Left ventricle myocardium inferior (tissue), 1 donor: ENCODE measurements at regions not wholly inside any gene's neighbourhood (a gene's known extent, or its start where the extent isn't known, plus 50 kb on each side); places are given as distances from the start of the nearest gene placed in this dataset.
"Not testable (repeated sequence)": the region's sequence is repeated elsewhere in the genome, so short reads cannot be mapped to it uniquely, and the experiment has no call there.

ENCODE experiments used
- DNase-seq: peaks from one replicate; pipeline ENCODE4 v3.0.0-alpha.2; 2020
- H3K27ac ChIP-seq: fragments of 200-600 bp; replicated peaks from 2 replicates; pipeline ENCODE4 v1.8.0; 2021
- H3K27me3 ChIP-seq: fragments of 200-600 bp; 2 replicates; pipeline ENCODE4 v1.8.0; 2021; ENCODE audit warnings: low read depth
- H3K36me3 ChIP-seq: fragments of 200-600 bp; 2 replicates; pipeline ENCODE4 v1.8.0; 2021
- H3K4me1 ChIP-seq: fragments of 200-600 bp; 2 replicates; pipeline ENCODE4 v1.8.0; 2021
- H3K4me3 ChIP-seq: fragments of 200-600 bp; 2 replicates; pipeline ENCODE4 v1.8.0; 2021; ENCODE audit warnings: mild to moderate bottlenecking, moderate library complexity
- H3K9me3 ChIP-seq: fragments of 200-600 bp; replicated peaks from 2 replicates; pipeline ENCODE4 v1.8.0; 2021
- CTCF ChIP-seq: fragments of 200-600 bp; IDR thresholded peaks from 2 replicates; pipeline ENCODE4 v1.8.0; 2021; ENCODE audit warnings: antibody characterized with exemption, mild to moderate bottlenecking, borderline replicate concordance
- intact Hi-C: fragments of 100-400 bp; cut with micrococcal nuclease; formaldehyde crosslinking; loops from one replicate; pipeline ENCODE4 v1.11.0; 2022
- donor health status: DM: no; HTN: yes; CAD: no; lungs with severe emphysema.

- TF ChIP-seq CTCF: no peak
- DNase-seq: no peak
- H3K4me1 ChIP-seq: no peaks in the 10 kb centered on the region
- no peaks in the 10 kb centered on the region for H3K36me3 ChIP-seq
- no peak overlapping the region for H3K27ac ChIP-seq
- intact Hi-C loops: no loop called here
- H3K4me3 ChIP-seq: no peak overlapping the region
- no peaks in the 10 kb centered on the region for H3K9me3 ChIP-seq
- H3K27me3 ChIP-seq: no peaks in the 10 kb centered on the region
These were observed 58.0 kb upstream of the AHI1 start for GRCh38 chr6:135555550-135555949.

GRCh38 chr6:135557582-135557981 lies 60.0 kb upstream of the AHI1 start:
- Histone ChIP-seq H3K36me3 (no peaks in the 10 kb centered on the region), H3K4me3 (no peak overlapping the region), H3K27me3 (no peaks in the 10 kb centered on the region), H3K4me1 (no peaks in the 10 kb centered on the region), H3K9me3 (peaks cover 7% of the 10 kb centered on the region), H3K27ac (no peak overlapping the region)
- TF ChIP-seq CTCF: no peak
- no peak for DNase-seq
- intact Hi-C loops: no loop called here

GRCh38 chr6:135565605-135566004 lies 68.1 kb upstream of the AHI1 start:
- intact Hi-C loops, DNase-seq: not testable (repeated sequence)

GRCh38 chr6:135566311-135567068 lies 69.0 kb upstream of the AHI1 start:
- no peaks in the 10 kb centered on the region for H3K27me3 ChIP-seq
- no peaks in the 10 kb centered on the region for H3K36me3 ChIP-seq
- H3K4me1 ChIP-seq: peaks cover 15% of the 10 kb centered on the region
- no peak overlapping the region for H3K4me3 ChIP-seq
- no peak overlapping the region for H3K27ac ChIP-seq
- peaks cover 6% of the 10 kb centered on the region for H3K9me3 ChIP-seq
- no peak for TF ChIP-seq CTCF
- no peak for DNase-seq
- intact Hi-C loops: no loop called here

More at GRCh38 chr6:135565605-135566004, 68.1 kb upstream of the AHI1 start:
- H3K36me3 ChIP-seq, H3K27me3 ChIP-seq, H3K27ac ChIP-seq, H3K9me3 ChIP-seq, H3K4me3 ChIP-seq: not testable (repeated sequence)
- peaks cover 15% of the 10 kb centered on the region for H3K4me1 ChIP-seq

GRCh38 chr6:135567375-135568083 lies 70.0 kb upstream of the AHI1 start:
- peaks cover 15% of the 10 kb centered on the region for H3K4me1 ChIP-seq
- intact Hi-C loops: no loop called here
- no peak overlapping the region for H3K4me3 ChIP-seq
- no peaks in the 10 kb centered on the region for H3K9me3 ChIP-seq
- H3K27me3 ChIP-seq: no peaks in the 10 kb centered on the region
- no peak for DNase-seq
- no peak overlapping the region for H3K27ac ChIP-seq
- no peaks in the 10 kb centered on the region for H3K36me3 ChIP-seq
- TF ChIP-seq CTCF: no peak

- peaks cover 15% of the 10 kb centered on the region for H3K4me1 ChIP-seq
- no peak overlapping the region for H3K4me3 ChIP-seq
- intact Hi-C loops: no loop called here
- peaks cover 3% of the 10 kb centered on the region for H3K9me3 ChIP-seq
- H3K27me3 ChIP-seq: no peaks in the 10 kb centered on the region
- DNase-seq: no peak
- H3K36me3 ChIP-seq: no peaks in the 10 kb centered on the region
- no peak overlapping the region for H3K27ac ChIP-seq
- no peak for TF ChIP-seq CTCF
These were observed 70.8 kb upstream of the AHI1 start for GRCh38 chr6:135568379-135568778.
